ENCODE measurements at regions not wholly inside any gene's neighbourhood (a gene's known extent, or its start where the extent isn't known, plus 50 kb on each side); places are given as distances from the start of the nearest gene placed in this dataset.

DNA sequence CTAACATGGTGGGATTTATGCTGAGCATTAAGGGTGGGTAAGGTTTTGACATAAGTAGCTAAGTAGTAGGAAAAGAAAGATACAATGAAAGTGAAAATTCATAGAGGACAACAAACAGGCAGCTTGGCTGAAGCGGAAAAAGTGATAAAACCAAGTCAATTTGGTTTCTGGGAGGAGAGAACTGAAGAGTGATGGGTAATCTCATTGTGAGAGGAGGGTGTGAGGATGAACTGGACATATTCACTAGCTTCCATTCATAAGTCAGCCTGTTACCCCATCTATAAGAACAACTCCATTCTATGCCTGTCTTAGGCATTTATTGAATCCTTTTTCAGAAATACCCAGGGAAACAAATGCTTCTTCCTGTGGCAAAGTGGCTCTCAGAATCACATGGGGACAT is 67.1 kb upstream of the BBX start:
- no peaks in the 10 kb centered on the region for H3K27me3 ChIP-seq (ENCODE audit: insufficient read depth)
- no peak for DNase-seq
- H2AFZ ChIP-seq (ENCODE audit: low read depth), result no peak overlapping the region
- no peak overlapping the region for H3K9ac ChIP-seq
- no peaks in the 10 kb centered on the region for H3K9me3 ChIP-seq
- H3K4me2 ChIP-seq, result no peak overlapping the region
- H3K79me2 ChIP-seq (ENCODE audit: insufficient read depth), result no peaks in the 10 kb centered on the region; the same call in 1 of the 2 replicates
- H3F3A ChIP-seq (replicated peaks; ENCODE audit: insufficient read depth), result peaks cover 3% of the 10 kb centered on the region
- no peak overlapping the region for H3K4me3 ChIP-seq (ENCODE audit: low read depth in 2 of 2, low read length in 1 of 2)
- H3K27ac ChIP-seq (ENCODE audit: low read depth in 2 of 2, low read length in 1 of 2), result no peak overlapping the region
- 63% methylated on average over 1 of the region's 1 CpG for WGBS (ENCODE audit: low lambda C conversion rate)
- H4K20me1 ChIP-seq (ENCODE audit: insufficient read depth), result no peaks in the 10 kb centered on the region
- H3K9me2 ChIP-seq, result no peaks in the 10 kb centered on the region
- TF ChIP-seq MEF2A (IDR thresholded peaks at IDR 0.05; ENCODE audit: borderline replicate concordance, low read depth), result no peak
- TF ChIP-seq, protein P1, sequence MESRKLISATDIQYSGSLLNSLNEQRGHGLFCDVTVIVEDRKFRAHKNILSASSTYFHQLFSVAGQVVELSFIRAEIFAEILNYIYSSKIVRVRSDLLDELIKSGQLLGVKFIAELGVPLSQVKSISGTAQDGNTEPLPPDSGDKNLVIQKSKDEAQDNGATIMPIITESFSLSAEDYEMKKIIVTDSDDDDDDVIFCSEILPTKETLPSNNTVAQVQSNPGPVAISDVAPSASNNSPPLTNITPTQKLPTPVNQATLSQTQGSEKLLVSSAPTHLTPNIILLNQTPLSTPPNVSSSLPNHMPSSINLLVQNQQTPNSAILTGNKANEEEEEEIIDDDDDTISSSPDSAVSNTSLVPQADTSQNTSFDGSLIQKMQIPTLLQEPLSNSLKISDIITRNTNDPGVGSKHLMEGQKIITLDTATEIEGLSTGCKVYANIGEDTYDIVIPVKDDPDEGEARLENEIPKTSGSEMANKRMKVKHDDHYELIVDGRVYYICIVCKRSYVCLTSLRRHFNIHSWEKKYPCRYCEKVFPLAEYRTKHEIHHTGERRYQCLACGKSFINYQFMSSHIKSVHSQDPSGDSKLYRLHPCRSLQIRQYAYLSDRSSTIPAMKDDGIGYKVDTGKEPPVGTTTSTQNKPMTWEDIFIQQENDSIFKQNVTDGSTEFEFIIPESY (IDR thresholded peaks at IDR 0.05; ENCODE audit: borderline replicate concordance, low read depth), result no peak
- no peak for TF ChIP-seq FOXJ3 (CRISPR knock-in tag; IDR thresholded peaks at IDR 0.05)
- no peak for TF ChIP-seq POLR2AphosphoS5 (IDR thresholded peaks at IDR 0.05; ENCODE audit: low read depth, low read length)
- no peak for TF ChIP-seq MXI1 (IDR thresholded peaks at IDR 0.05; ENCODE audit: low read depth, low read length)
- no peak for TF ChIP-seq SIN3A (IDR thresholded peaks at IDR 0.05; ENCODE audit: borderline replicate concordance, low read depth, low read length)
- TF ChIP-seq NFIC (IDR thresholded peaks at IDR 0.05; ENCODE audit: borderline replicate concordance), result no peak
- TF ChIP-seq NRF1 (IDR thresholded peaks at IDR 0.05; ENCODE audit: low read depth, low read length), result no peak
- TF ChIP-seq RXRA (IDR thresholded peaks at IDR 0.05; ENCODE audit: borderline replicate concordance, low read depth), result no peak
- TF ChIP-seq, protein P2, sequence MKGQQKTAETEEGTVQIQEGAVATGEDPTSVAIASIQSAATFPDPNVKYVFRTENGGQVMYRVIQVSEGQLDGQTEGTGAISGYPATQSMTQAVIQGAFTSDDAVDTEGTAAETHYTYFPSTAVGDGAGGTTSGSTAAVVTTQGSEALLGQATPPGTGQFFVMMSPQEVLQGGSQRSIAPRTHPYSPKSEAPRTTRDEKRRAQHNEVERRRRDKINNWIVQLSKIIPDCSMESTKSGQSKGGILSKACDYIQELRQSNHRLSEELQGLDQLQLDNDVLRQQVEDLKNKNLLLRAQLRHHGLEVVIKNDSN (IDR thresholded peaks at IDR 0.05; ENCODE audit: borderline replicate concordance, low read depth), result no peak
- TF ChIP-seq JUND (IDR thresholded peaks at IDR 0.05), result no peak
- TF ChIP-seq FOSL2 (IDR thresholded peaks at IDR 0.05; ENCODE audit: borderline replicate concordance, low read depth), result no peak
- TF ChIP-seq EP300 (IDR thresholded peaks at IDR 0.05; ENCODE audit: borderline replicate concordance in 1 of 2, low read depth in 1 of 2, low read length in 1 of 2), result no peak
- TF ChIP-seq RFX5 (IDR thresholded peaks at IDR 0.05; ENCODE audit: low read length), result no peak
- no peak for TF ChIP-seq YY1 (IDR thresholded peaks at IDR 0.05; ENCODE audit: low read depth)
- no peak for TF ChIP-seq SMC3 (IDR thresholded peaks at IDR 0.05; ENCODE audit: low read depth, low read length)
- TF ChIP-seq GATA2 (CRISPR knock-in tag; IDR thresholded peaks at IDR 0.05), result no peak
- CTCF ChIA-PET, result interaction anchor here (0.9 kb wide), 1 partner anchor 34 kb away, joined by 3 read pairs; no protein-coding TSS in a partner anchor
- POLR2A ChIA-PET, result no interaction called here
- no peaks in the 10 kb centered on the region for H3K4me1 ChIP-seq (ENCODE audit: control insufficient read depth in 1 of 2, insufficient read depth in 2 of 2, low read depth in 1 of 2, low read length in 1 of 2)
- H3K36me3 ChIP-seq (replicated peaks in 1 of 2; ENCODE audit: control insufficient read depth in 1 of 2, insufficient read depth in 2 of 2, low read length in 1 of 2), result no peaks in the 10 kb centered on the region

DNA sequence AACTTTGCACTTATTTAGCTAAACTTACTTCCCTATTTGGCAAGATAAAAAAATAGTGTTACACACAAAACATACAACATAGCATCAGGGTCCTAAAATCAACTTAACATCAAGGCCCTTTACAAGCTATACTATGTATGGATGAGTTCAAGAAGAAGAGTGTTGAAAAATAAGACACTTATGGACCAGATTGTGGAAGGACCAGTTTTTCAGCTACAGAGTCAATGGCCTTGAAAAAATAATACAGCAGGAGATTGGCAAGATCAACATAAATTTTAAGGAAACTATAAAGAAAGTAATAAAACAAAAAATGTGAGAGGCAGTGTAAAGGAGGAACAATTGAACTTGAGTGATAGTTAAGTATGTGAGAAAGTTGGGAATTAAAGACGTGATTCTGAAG is 66.3 kb upstream of the BBX start:
- TF ChIP-seq SIN3A (IDR thresholded peaks at IDR 0.05; ENCODE audit: borderline replicate concordance, low read depth, low read length), result no peak
- no peak for TF ChIP-seq JUND (IDR thresholded peaks at IDR 0.05)
- no peak for TF ChIP-seq RFX5 (IDR thresholded peaks at IDR 0.05; ENCODE audit: low read length)
- no peak for TF ChIP-seq TCF12 (IDR thresholded peaks at IDR 0.05)
- TF ChIP-seq, protein P3, sequence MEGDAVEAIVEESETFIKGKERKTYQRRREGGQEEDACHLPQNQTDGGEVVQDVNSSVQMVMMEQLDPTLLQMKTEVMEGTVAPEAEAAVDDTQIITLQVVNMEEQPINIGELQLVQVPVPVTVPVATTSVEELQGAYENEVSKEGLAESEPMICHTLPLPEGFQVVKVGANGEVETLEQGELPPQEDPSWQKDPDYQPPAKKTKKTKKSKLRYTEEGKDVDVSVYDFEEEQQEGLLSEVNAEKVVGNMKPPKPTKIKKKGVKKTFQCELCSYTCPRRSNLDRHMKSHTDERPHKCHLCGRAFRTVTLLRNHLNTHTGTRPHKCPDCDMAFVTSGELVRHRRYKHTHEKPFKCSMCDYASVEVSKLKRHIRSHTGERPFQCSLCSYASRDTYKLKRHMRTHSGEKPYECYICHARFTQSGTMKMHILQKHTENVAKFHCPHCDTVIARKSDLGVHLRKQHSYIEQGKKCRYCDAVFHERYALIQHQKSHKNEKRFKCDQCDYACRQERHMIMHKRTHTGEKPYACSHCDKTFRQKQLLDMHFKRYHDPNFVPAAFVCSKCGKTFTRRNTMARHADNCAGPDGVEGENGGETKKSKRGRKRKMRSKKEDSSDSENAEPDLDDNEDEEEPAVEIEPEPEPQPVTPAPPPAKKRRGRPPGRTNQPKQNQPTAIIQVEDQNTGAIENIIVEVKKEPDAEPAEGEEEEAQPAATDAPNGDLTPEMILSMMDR (IDR thresholded peaks at IDR 0.05), result no peak
- no peak overlapping the region for H2AFZ ChIP-seq (ENCODE audit: low read depth)
- peaks cover 3% of the 10 kb centered on the region for H3F3A ChIP-seq (replicated peaks; ENCODE audit: insufficient read depth)
- DNase-seq, result no peak
- no peaks in the 10 kb centered on the region for H3K4me1 ChIP-seq (ENCODE audit: control insufficient read depth in 1 of 2, insufficient read depth in 2 of 2, low read depth in 1 of 2, low read length in 1 of 2)
- no peak overlapping the region for H3K4me3 ChIP-seq (ENCODE audit: low read depth in 2 of 2, low read length in 1 of 2)
- H3K9ac ChIP-seq, result no peak overlapping the region
- H3K27me3 ChIP-seq (ENCODE audit: insufficient read depth), result no peaks in the 10 kb centered on the region
- no peaks in the 10 kb centered on the region for H3K36me3 ChIP-seq (replicated peaks in 1 of 2; ENCODE audit: control insufficient read depth in 1 of 2, insufficient read depth in 2 of 2, low read length in 1 of 2)
- no peak overlapping the region for H3K4me2 ChIP-seq
- H3K9me3 ChIP-seq, result no peaks in the 10 kb centered on the region
- CTCF ChIA-PET, result interaction anchor here (1.8 kb wide), 1 partner anchor 35 kb away, joined by 3 read pairs; no protein-coding TSS in a partner anchor
- no peaks in the 10 kb centered on the region for H4K20me1 ChIP-seq (ENCODE audit: insufficient read depth)
- H3K27ac ChIP-seq (ENCODE audit: low read depth in 2 of 2, low read length in 1 of 2), result no peak overlapping the region
- WGBS (ENCODE audit: low lambda C conversion rate), result 91% methylated on average over 1 of the region's 1 CpG
- H3K9me2 ChIP-seq, result no peaks in the 10 kb centered on the region
- POLR2A ChIA-PET, result no interaction called here
- H3K79me2 ChIP-seq (ENCODE audit: insufficient read depth), result no peaks in the 10 kb centered on the region; the same call in 1 of the 2 replicates

All from SK-N-SH (cell line).